ENCODE measurements at regions not wholly inside any gene's neighbourhood (a gene's known extent, or its start where the extent isn't known, plus 50 kb on each side); places are given as distances from the start of the nearest gene placed in this dataset.

DNA sequence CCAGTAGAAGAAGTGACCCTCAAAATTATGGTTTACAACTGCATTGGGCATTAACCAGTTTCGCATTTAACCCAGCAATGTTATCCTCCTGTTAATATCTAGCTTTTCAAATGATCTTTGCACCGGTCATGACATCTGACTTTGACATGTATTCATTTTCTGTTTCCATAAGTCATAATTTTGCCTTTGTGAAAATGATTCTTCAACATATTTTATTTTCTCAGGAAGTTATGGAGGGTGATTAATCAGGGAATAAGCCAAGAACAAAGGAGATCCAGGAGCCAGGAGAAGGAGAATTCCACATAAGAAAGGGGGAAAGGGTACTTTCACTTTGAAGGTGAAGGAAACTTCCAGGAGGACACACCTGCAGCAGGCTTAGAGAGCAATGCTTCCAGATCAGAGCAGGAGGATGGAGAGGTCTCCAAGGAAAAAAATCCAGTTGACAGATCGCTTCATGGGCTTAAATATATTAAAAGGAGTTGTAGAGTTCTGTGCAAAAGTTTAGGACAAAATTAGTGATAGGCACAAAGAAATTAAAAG is 92.1 kb upstream of the FAM3C start:
- intact Hi-C loops (cut with DNase I): no loop called here
- H3K27me3 ChIP-seq: no peaks in the 10 kb centered on the region
- TF ChIP-seq, protein P1, sequence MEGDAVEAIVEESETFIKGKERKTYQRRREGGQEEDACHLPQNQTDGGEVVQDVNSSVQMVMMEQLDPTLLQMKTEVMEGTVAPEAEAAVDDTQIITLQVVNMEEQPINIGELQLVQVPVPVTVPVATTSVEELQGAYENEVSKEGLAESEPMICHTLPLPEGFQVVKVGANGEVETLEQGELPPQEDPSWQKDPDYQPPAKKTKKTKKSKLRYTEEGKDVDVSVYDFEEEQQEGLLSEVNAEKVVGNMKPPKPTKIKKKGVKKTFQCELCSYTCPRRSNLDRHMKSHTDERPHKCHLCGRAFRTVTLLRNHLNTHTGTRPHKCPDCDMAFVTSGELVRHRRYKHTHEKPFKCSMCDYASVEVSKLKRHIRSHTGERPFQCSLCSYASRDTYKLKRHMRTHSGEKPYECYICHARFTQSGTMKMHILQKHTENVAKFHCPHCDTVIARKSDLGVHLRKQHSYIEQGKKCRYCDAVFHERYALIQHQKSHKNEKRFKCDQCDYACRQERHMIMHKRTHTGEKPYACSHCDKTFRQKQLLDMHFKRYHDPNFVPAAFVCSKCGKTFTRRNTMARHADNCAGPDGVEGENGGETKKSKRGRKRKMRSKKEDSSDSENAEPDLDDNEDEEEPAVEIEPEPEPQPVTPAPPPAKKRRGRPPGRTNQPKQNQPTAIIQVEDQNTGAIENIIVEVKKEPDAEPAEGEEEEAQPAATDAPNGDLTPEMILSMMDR (IDR thresholded peaks at IDR 0.05): no peak
- TF ChIP-seq POLR2AphosphoS5 (IDR thresholded peaks at IDR 0.05; ENCODE audit: insufficient read depth in 1 of 2, low read depth in 1 of 2) (no peak), POLR2A (IDR thresholded peaks at IDR 0.05) (no peak)
- H3K9me3 ChIP-seq: no peaks in the 10 kb centered on the region
- H3K36me3 ChIP-seq: no peaks in the 10 kb centered on the region
- H3K4me1 ChIP-seq: peaks cover 8% of the 10 kb centered on the region
- no peak for DNase-seq (ENCODE audit: extremely low spot score in 2 of 2)
- no peak overlapping the region for H3K27ac ChIP-seq
- H3K4me3 ChIP-seq: no peak overlapping the region

DNA sequence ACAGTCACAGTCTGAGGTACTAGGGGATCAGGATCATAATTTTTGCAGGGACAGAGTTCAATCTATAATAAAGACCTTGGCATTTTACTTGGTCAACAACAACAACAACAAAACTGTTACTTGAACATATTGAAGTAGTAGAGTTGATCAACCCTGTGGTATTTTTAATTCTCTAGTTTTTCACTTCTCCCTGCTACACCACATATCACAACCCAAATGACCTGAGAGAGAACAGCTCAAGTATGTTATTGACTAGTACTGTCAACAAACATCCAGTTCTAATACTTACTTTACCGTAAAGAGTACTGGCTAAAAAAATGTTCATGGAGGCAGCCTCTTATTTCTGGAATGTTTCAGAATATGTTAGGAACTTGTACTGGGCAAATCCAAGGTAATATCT is 90.5 kb upstream of the FAM3C start:
- intact Hi-C loops (cut with DNase I): no loop called here
- no peaks in the 10 kb centered on the region for H3K9me3 ChIP-seq

DNA sequence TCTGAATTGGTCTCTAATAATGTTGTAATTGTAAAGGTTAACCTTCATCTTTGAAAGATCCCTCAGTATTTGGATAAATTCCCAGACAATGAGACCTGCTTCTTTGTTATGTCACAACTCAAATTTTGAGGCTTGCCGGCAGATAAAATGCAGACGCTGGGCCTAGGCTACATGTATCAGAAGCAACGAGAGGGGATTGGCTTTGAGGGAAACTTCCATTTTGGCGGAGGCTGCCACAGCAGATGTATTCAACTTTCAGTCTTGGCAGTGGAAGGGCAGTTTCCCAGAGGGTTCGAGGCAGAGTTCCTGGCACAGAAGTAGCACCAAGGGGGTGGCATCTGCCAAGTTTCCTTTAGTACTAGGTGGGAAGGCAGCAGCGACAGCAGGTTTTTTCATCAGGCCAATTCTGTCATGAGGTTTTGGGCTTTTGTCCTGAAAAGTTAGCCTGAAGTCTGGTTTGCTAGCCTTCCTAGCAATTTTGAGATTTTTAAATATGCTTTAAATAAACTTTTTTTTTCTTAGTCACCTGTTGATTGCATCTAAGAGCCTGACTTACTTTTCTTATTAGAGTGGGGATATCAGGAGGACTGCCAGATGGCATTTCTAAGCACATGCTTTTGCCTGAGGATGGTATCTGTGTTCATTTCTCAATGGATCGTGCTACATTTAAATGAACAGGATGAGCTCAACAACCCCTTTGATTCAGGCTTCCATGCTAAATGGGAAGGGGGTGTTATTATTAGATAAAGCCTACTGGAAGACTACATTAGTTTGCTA is 89.5 kb upstream of the FAM3C start:
- intact Hi-C loops (cut with DNase I): no loop called here
- Histone ChIP-seq H3K27me3 (no peaks in the 10 kb centered on the region), H3K36me3 (no peaks in the 10 kb centered on the region), H3K4me1 (peaks cover 22% of the 10 kb centered on the region), H3K27ac (no peak overlapping the region), H3K4me3 (no peak overlapping the region), H3K9me3 (no peaks in the 10 kb centered on the region)
- TF ChIP-seq POLR2AphosphoS5 (IDR thresholded peaks at IDR 0.05; ENCODE audit: insufficient read depth in 1 of 2, low read depth in 1 of 2): no peak
- no peak for TF ChIP-seq POLR2A (IDR thresholded peaks at IDR 0.05)
- TF ChIP-seq, protein P1 (IDR thresholded peaks at IDR 0.05): no peak
- DNase-seq (ENCODE audit: extremely low spot score in 2 of 2): no peak

More for the DNA sequence above, 90.5 kb upstream of the FAM3C start:
- Histone ChIP-seq H3K27ac (no peak overlapping the region), H3K36me3 (no peaks in the 10 kb centered on the region), H3K27me3 (no peaks in the 10 kb centered on the region), H3K4me3 (no peak overlapping the region), H3K4me1 (peaks cover 16% of the 10 kb centered on the region)
- no peak for DNase-seq (ENCODE audit: extremely low spot score in 2 of 2)
- TF ChIP-seq, protein P1 (IDR thresholded peaks at IDR 0.05): no peak
- TF ChIP-seq POLR2AphosphoS5 (IDR thresholded peaks at IDR 0.05; ENCODE audit: insufficient read depth in 1 of 2, low read depth in 1 of 2): no peak
- TF ChIP-seq POLR2A (IDR thresholded peaks at IDR 0.05): no peak

DNA sequence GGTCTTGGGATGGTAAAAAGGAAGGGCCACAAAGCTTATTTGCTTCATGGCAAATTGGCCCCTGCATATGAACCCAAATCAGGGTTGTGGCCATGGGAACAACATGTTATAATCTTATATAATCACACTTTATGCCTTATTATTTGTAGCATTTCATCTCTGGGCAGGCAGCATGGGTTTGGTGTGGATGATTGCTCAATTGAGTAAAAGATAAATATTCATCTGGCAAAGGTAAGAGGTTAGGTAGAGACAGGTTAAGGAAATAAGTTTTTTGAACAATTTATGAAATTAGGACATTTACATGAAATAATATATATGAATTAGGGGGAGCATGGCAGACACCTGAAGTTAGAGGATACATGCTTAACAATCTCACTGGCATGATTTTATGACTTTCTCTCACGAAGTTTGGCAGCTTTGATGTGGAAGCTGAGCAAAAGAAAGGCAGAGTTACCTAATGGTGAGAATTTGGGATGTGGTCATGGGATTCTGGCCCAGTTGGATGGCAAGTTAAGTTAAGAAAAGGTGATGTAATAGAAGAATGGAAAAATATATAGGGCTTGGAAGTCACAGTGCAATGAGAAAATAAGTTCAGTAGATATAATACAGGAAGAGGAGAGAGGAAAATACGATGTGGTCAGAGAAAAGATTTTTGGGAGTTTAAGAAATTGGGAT is 88.1 kb upstream of the FAM3C start:
- intact Hi-C loops (cut with DNase I): no loop called here
- H3K36me3 ChIP-seq: no peaks in the 10 kb centered on the region
- DNase-seq (ENCODE audit: extremely low spot score in 2 of 2): no peak
- TF ChIP-seq, protein P1 (IDR thresholded peaks at IDR 0.05): no peak
- TF ChIP-seq POLR2AphosphoS5 (IDR thresholded peaks at IDR 0.05; ENCODE audit: insufficient read depth in 1 of 2, low read depth in 1 of 2): no peak
- no peak for TF ChIP-seq POLR2A (IDR thresholded peaks at IDR 0.05)
- peaks cover 25% of the 10 kb centered on the region for H3K4me1 ChIP-seq
- no peaks in the 10 kb centered on the region for H3K9me3 ChIP-seq
- H3K4me3 ChIP-seq: no peak overlapping the region
- H3K27me3 ChIP-seq: no peaks in the 10 kb centered on the region
- no peak overlapping the region for H3K27ac ChIP-seq
